ENCODE measurements at regions not wholly inside any gene's neighbourhood (a gene's known extent, or its start where the extent isn't known, plus 50 kb on each side); places are given as distances from the start of the nearest gene placed in this dataset.

GRCh38 chr13:37427843-37428494 is 170.6 kb downstream of the POSTN start:
- TF ChIP-seq POLR2A (IDR thresholded peaks at IDR 0.05; ENCODE audit: low read length), result no peak
- TF ChIP-seq GATA1 (IDR thresholded peaks at IDR 0.05; ENCODE audit: low read depth, low read length), result no peak
